Inferior parietal cortex (tissue), 1 donor: ENCODE measurements at regions not wholly inside any gene's neighbourhood (a gene's known extent, or its start where the extent isn't known, plus 50 kb on each side); places are given as distances from the start of the nearest gene placed in this dataset.
"Not testable (repeated sequence)": the region's sequence is repeated elsewhere in the genome, so short reads cannot be mapped to it uniquely, and the experiment has no call there.

ENCODE experiments used
- DNase-seq: peaks from one replicate; pipeline ENCODE4 v3.0.0-alpha.2; 2016; ENCODE audit errors: extremely low spot score

- DNase-seq = not testable (repeated sequence)
Observed at GRCh38 chr3:10736444-10736843, 79.6 kb upstream of the SLC6A11 start.

- DNase-seq = no peak
Observed at GRCh38 chr3:10737785-10738184, 78.2 kb upstream of the SLC6A11 start.

- DNase-seq = peak; percentile 84
Observed at GRCh38 chr3:10738688-10739372, 77.2 kb upstream of the SLC6A11 start.

- DNase-seq = no peak
Observed at GRCh38 chr3:10740954-10741353, 75.1 kb upstream of the SLC6A11 start.

GRCh38 chr3:10741891-10742671 lies 73.9 kb upstream of the SLC6A11 start:
- DNase-seq = no peak

GRCh38 chr3:10743366-10744097 lies 72.5 kb upstream of the SLC6A11 start:
- no peak for DNase-seq

GRCh38 chr3:10744098-10744465 lies 71.9 kb upstream of the SLC6A11 start:
- DNase-seq = no peak

GRCh38 chr3:10745392-10745791 lies 70.6 kb upstream of the SLC6A11 start:
- DNase-seq = no peak

GRCh38 chr3:10746001-10746400 lies 70.0 kb upstream of the SLC6A11 start:
- no peak for DNase-seq

GRCh38 chr3:10746684-10747083 lies 69.3 kb upstream of the SLC6A11 start:
- DNase-seq = no peak

- no peak for DNase-seq
Observed at GRCh38 chr3:10747341-10747740, 68.7 kb upstream of the SLC6A11 start.

- no peak for DNase-seq
Observed at GRCh38 chr3:10748040-10748439, 68.0 kb upstream of the SLC6A11 start.

GRCh38 chr3:10753964-10754363 lies 62.1 kb upstream of the SLC6A11 start:
- no peak for DNase-seq

- no peak for DNase-seq
Observed at GRCh38 chr3:10756546-10756945, 59.5 kb upstream of the SLC6A11 start.

- DNase-seq = no peak
Observed at GRCh38 chr3:10757021-10757820, 58.8 kb upstream of the SLC6A11 start.

- no peak for DNase-seq
Observed at GRCh38 chr3:10757821-10758130, 58.3 kb upstream of the SLC6A11 start.

- peak; percentile 81 for DNase-seq
Observed at GRCh38 chr3:10758304-10759037, 57.6 kb upstream of the SLC6A11 start.

- no peak for DNase-seq
Observed at GRCh38 chr3:10759495-10759894, 56.5 kb upstream of the SLC6A11 start.

GRCh38 chr3:10760199-10760598 lies 55.8 kb upstream of the SLC6A11 start:
- DNase-seq = no peak

- no peak for DNase-seq
Observed at GRCh38 chr3:10761583-10761982, 54.4 kb upstream of the SLC6A11 start.

- no peak for DNase-seq
Observed at GRCh38 chr3:10762116-10762515, 53.9 kb upstream of the SLC6A11 start.
